A549 (cell line): ENCODE measurements at regions not wholly inside any gene's neighbourhood (a gene's known extent, or its start where the extent isn't known, plus 50 kb on each side); places are given as distances from the start of the nearest gene placed in this dataset.

Experiments used
- CTCF ChIP-seq: fragments of >200 bp; sonication (Bioruptor Twin); formaldehyde crosslinking; IDR thresholded peaks from 3 replicates; pipeline ENCODE4 v1.5.1; 2016
- E2F6 ChIP-seq: IDR thresholded peaks from 2 replicates; pipeline ENCODE4 v1.6.1; 2012; ENCODE audit warnings: low read depth, borderline replicate concordance
- EP300 ChIP-seq, 2 experiments: fragments of >200 bp; sonication (Bioruptor Twin); formaldehyde crosslinking; IDR thresholded peaks; 2 replicates in 1 of 2; 3 replicates in 1 of 2; pipeline ENCODE4 v1.6.1; 2016 to 2017
- ESRRA ChIP-seq: fragments of 150-350 bp; IDR thresholded peaks from 2 replicates; pipeline ENCODE4 v1.6.1; 2014; ENCODE audit warnings: mild to moderate bottlenecking, low read length, borderline replicate concordance

GRCh38 chr3:182487143-182487542, 306.2 kb upstream of the ATP11B start:
- TF ChIP-seq CTCF (no peak), EP300 (IDR thresholded peaks at IDR 0.05) (no peak), ESRRA (no peak), E2F6 (no peak)
